GM12878 (cell line): ENCODE measurements at regions not wholly inside any gene's neighbourhood (a gene's known extent, or its start where the extent isn't known, plus 50 kb on each side); places are given as distances from the start of the nearest gene placed in this dataset.

Source experiments
- ATAC-seq: fragments of 200-7000 bp; cut with Tn5 transposase; 3 replicates; pipeline ENCODE4 v1.9.1; 2020; ENCODE audit warnings: mild to moderate bottlenecking, moderate library complexity
- BruUV-seq: library from RNA; stranded (reverse); fragments of 400-500 nt; replicated peaks from 2 replicates; lab custom pipeline; 2021; lab: Mats Ljungman, UMichigan
- CTCF ChIA-PET: fragments of 300-600 bp; sonication (Branson Sonifier 250); formaldehyde crosslinking; extraction: SDS; loops from one replicate; lab custom pipeline; 2021; ENCODE audit warnings: inconsistent platforms; lab: Yijun Ruan, JAX
- POLR2A ChIA-PET: fragments of 350-600 bp; formaldehyde crosslinking; extraction: SDS; loops from one replicate; lab custom pipeline; 2021; ENCODE audit warnings: inconsistent platforms; lab: Charles Lee
- RAD21 ChIA-PET: fragments of 300-600 bp; sonication (Branson Sonifier 250); formaldehyde crosslinking; loops from one replicate; lab custom pipeline; 2023; ENCODE audit warnings: antibody characterized with exemption; ENCODE audit not compliant: unreplicated experiment; lab: Charles Lee
- SMC1A ChIA-PET: fragments of 300-600 bp; sonication (Branson Sonifier 250); formaldehyde crosslinking; loops from one replicate; lab custom pipeline; 2023; ENCODE audit not compliant: unreplicated experiment, uncharacterized antibody; lab: Charles Lee
- DNase-seq: peaks from one replicate; pipeline ENCODE4 v3.0.0-alpha.2; 2011; ENCODE audit warnings: low read depth, low spot score
- FAIRE-seq: peaks from 3 replicates; lab custom pipeline; 2011; peaks lifted over from hg19 to GRCh38; lab: Jason Lieb, UNC
- H2AFZ ChIP-seq: 2 replicates; pipeline ENCODE4 v1.6.0; 2011; ENCODE audit warnings: low read depth, low read length, control low read depth; ENCODE audit not compliant: control insufficient read depth
- H3K27ac ChIP-seq: 2 replicates; pipeline ENCODE4 v1.5.1; 2011; ENCODE audit warnings: control low read depth; ENCODE audit not compliant: control insufficient read depth, insufficient read depth
- H3K27me3 ChIP-seq, 2 experiments: replicated peaks in 1 of 2; 2 replicates each; pipeline versions ENCODE4 v1.6.0 to v1.6.1; 2011; ENCODE audit warnings: low read length in 1 of 2; ENCODE audit not compliant: control insufficient read depth in 2 of 2, insufficient read depth in 2 of 2
- H3K36me3 ChIP-seq, 2 experiments: 2 replicates each; pipeline ENCODE4 v1.5.1; 2011; ENCODE audit warnings: low read length in 1 of 2; ENCODE audit not compliant: control insufficient read depth in 2 of 2, insufficient read depth in 2 of 2
- H3K4me1 ChIP-seq: 2 replicates; pipeline ENCODE4 v1.6.1; 2011; ENCODE audit warnings: mild to moderate bottlenecking, low read length, moderate library complexity, mixed read lengths; ENCODE audit not compliant: control insufficient read depth, insufficient read depth
- H3K4me2 ChIP-seq: 2 replicates; pipeline ENCODE4 v1.6.0; 2011; ENCODE audit warnings: control low read depth; ENCODE audit not compliant: control insufficient read depth, insufficient read depth
- H3K4me3 ChIP-seq: fragments of 200-600 bp; sonication (generic); 2 replicates; pipeline ENCODE4 v1.5.1; 2016
- H3K79me2 ChIP-seq: 2 replicates; pipeline ENCODE4 v1.6.0; 2011; ENCODE audit warnings: low read length; ENCODE audit not compliant: control insufficient read depth, insufficient read depth
- H3K9ac ChIP-seq: 2 replicates; pipeline ENCODE4 v1.8.0; 2011; ENCODE audit warnings: low read length, control low read depth, mixed read lengths; ENCODE audit not compliant: control insufficient read depth, insufficient read depth
- H3K9me3 ChIP-seq: replicated peaks from 3 replicates; pipeline ENCODE4 v1.5.1; 2011; ENCODE audit warnings: mild to moderate bottlenecking, low read length; ENCODE audit not compliant: control insufficient read depth, insufficient read depth
- H4K20me1 ChIP-seq: 2 replicates; pipeline ENCODE4 v1.6.0; 2011; ENCODE audit not compliant: control insufficient read depth, insufficient read depth
- BCL3 ChIP-seq: IDR thresholded peaks from 2 replicates; pipeline ENCODE4 v1.6.1; 2011; ENCODE audit warnings: borderline replicate concordance, low read depth, mild to moderate bottlenecking, moderate library complexity, low read length; ENCODE audit not compliant: insufficient read depth, poor library complexity, severe bottlenecking
- SIN3A ChIP-seq: IDR thresholded peaks from 2 replicates; pipeline ENCODE4 v1.6.1; 2012; ENCODE audit warnings: low read depth, low read length, improper control_type of control experiment
- STAT1 ChIP-seq: fragments of 450-650 bp; conservative IDR thresholded peaks from 2 replicates; pipeline ENCODE4 v1.6.1; 2014; ENCODE audit warnings: antibody characterized with exemption, mild to moderate bottlenecking
- ZNF592 ChIP-seq: fragments of 450-650 bp; IDR thresholded peaks from 2 replicates; pipeline ENCODE4 v1.6.1; 2017; ENCODE audit warnings: mild to moderate bottlenecking, moderate library complexity
- WGBS: methylation state at CpG from one replicate; pipeline ENCODE4 v1.1.6; 2016; ENCODE audit warnings: low lambda C conversion rate; ENCODE audit not compliant: insufficient replicate concordance, insufficient coverage; ENCODE audit errors: missing lambda C conversion rate; 5-methylcytosine and 5-hydroxymethylcytosine counted together
- in situ Hi-C: fragments of 300-500 bp; cut with MboI; formaldehyde crosslinking; loops from 9 replicates; pipeline ENCODE4 v1.14.3; 2018; ENCODE audit warnings: mixed read lengths
- intact Hi-C: fragments of 100-400 bp; cut with micrococcal nuclease; formaldehyde crosslinking; loops from one replicate; pipeline ENCODE4 v1.14.2; 2022; ENCODE audit not compliant: unreplicated experiment

- intact Hi-C loops, result no loop called here
- no TSS peak for BruUV-seq
- H4K20me1 ChIP-seq, result no peaks in the 10 kb centered on the region
- H3K4me2 ChIP-seq, result no peak overlapping the region
- SMC1A ChIA-PET, result interaction anchor here (1.0 kb wide), 1 partner anchor 222 kb away, joined by 3 read pairs; no protein-coding TSS in a partner anchor
- TF ChIP-seq SIN3A (no peak), BCL3 (no peak), ZNF592 (no peak), STAT1 (no peak)
- RAD21 ChIA-PET, result no interaction called here
- WGBS, result 0% methylated on average over 1 of the region's 1 CpG
- H3K9ac ChIP-seq, result no peak overlapping the region
- H3K79me2 ChIP-seq, result no peaks in the 10 kb centered on the region
- no peak for FAIRE-seq
- POLR2A ChIA-PET, result no interaction called here
- H3K4me1 ChIP-seq, result no peaks in the 10 kb centered on the region
- CTCF ChIA-PET, result interaction anchor here (0.7 kb wide), 1 partner anchor 67 kb away, joined by 3 read pairs; no protein-coding TSS in a partner anchor
- H3K9me3 ChIP-seq, result no peaks in the 10 kb centered on the region
- in situ Hi-C loops, result no loop called here
- no peak overlapping the region for H3K4me3 ChIP-seq
- no peak overlapping the region for H3K27ac ChIP-seq
- ATAC-seq, result no peak
- H3K36me3 ChIP-seq, result no peaks in the 10 kb centered on the region
- no peak overlapping the region for H2AFZ ChIP-seq
- no peaks in the 10 kb centered on the region for H3K27me3 ChIP-seq
- no peak for DNase-seq
These were observed 549.4 kb upstream of the NRP1 start for GRCh38 chr10:33883881-33884280.
